Activated naive CD8-positive, alpha-beta T cell treated with anti-CD3 and anti-CD28 coated beads, Interleukin-2, amount 50 U/mL, for 24 hours (primary cell): ENCODE measurements at regions not wholly inside any gene's neighbourhood (a gene's known extent, or its start where the extent isn't known, plus 50 kb on each side); places are given as distances from the start of the nearest gene placed in this dataset.
"Not testable (repeated sequence)": the region's sequence is repeated elsewhere in the genome, so short reads cannot be mapped to it uniquely, and the experiment has no call there.

Experiments
- ATAC-seq: fragments of 150-1000 bp; cut with Tn5 transposase; one replicate; pipeline ENCODE4 v1.10.0; 2021
- DNase-seq: peaks from one replicate; pipeline ENCODE4 v3.0.0; 2021
- H3K27ac Mint-ChIP-seq: one replicate; pipeline ENCODE4 v1.8.0; 2021; ENCODE audit warnings: mild to moderate bottlenecking, mixed read lengths
- H3K27me3 Mint-ChIP-seq: one replicate; pipeline ENCODE4 v1.8.0; 2021; ENCODE audit warnings: mixed read lengths
- H3K36me3 Mint-ChIP-seq: one replicate; pipeline ENCODE4 v1.8.0; 2021; ENCODE audit warnings: low read depth, mixed read lengths
- H3K4me1 Mint-ChIP-seq: one replicate; pipeline ENCODE4 v1.8.0; 2021; ENCODE audit warnings: mixed read lengths
- H3K4me3 Mint-ChIP-seq: one replicate; pipeline ENCODE4 v1.8.0; 2021; ENCODE audit warnings: mild to moderate bottlenecking, moderate library complexity, mixed read lengths
- H3K9me3 Mint-ChIP-seq: one replicate; pipeline ENCODE4 v1.8.0; 2021; ENCODE audit warnings: mixed read lengths

DNA sequence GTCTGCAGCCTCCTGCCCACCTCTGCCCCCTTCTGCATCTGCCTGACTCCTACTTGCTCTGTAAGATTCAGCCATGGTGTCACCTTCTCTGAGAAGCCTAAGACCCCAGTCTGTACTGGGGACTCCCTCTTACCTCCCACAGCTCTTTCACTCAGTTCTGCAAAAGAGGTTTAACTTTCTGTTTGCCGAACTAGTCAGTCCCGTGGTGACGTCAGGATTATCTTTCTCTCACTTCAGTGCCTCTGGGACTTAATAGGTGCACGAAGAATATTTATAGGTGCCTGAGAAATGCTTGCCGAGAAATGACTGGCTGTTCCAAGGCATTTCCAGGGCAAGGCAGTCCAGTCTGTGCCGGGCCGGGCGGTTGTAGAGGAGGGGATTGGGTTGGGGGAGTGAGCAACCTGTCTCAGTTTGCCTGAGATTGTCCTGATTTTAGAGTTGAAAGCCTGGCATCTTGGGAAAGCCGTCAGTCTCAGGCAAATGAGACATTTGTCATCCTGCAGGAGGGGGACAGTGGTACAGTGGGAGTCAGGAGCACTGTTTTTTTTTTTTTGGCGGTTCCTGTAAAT, 227.5 kb upstream of the NPVF start:
- ATAC-seq = no peak
- H3K4me1 Mint-ChIP-seq = no peaks in the 10 kb centered on the region
- no peak overlapping the region for H3K27ac Mint-ChIP-seq
- H3K9me3 Mint-ChIP-seq = no peaks in the 10 kb centered on the region
- DNase-seq = no peak
- H3K27me3 Mint-ChIP-seq = peaks cover 8% of the 10 kb centered on the region
- no peaks in the 10 kb centered on the region for H3K36me3 Mint-ChIP-seq
- H3K4me3 Mint-ChIP-seq = no peak overlapping the region

DNA sequence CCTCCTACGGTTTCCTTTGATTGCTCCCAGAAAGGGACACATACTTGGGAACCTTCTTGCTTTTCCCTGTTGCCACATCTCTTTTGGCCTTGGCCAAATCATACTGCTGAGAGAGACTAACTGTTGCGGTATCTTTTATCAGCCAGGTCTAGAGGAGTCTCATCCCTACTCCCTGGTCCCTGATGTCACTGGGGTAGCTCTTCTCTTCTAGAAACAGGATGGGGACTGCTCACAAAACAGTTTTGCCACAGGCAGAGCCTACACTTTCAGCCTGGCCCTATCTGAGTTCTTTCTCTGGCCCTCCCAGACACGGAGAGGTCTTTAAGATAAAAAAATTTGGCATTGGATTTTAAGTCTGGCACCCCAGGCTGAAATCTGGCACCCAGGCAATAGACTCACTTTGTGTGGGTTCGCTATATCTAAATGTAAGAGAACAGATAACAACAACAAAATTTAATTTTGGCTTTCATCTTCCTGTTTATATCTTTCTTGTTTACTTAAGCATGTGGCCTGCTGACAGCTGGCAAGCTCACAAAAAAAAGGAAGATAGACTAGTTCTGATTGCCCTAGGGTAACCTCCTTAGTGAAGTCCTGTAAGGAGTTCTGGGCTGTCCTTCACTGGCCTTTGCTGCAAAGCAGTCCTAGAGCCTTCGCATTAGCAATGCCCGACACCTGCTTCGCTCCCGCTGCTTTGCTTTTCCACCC, 228.3 kb upstream of the NPVF start:
- no peaks in the 10 kb centered on the region for H3K9me3 Mint-ChIP-seq
- DNase-seq (no peak), ATAC-seq (no peak)
- no peak overlapping the region for H3K27ac Mint-ChIP-seq
- peaks cover 10% of the 10 kb centered on the region for H3K27me3 Mint-ChIP-seq
- no peak overlapping the region for H3K4me3 Mint-ChIP-seq
- H3K4me1 Mint-ChIP-seq = no peaks in the 10 kb centered on the region
- H3K36me3 Mint-ChIP-seq = no peaks in the 10 kb centered on the region

DNA sequence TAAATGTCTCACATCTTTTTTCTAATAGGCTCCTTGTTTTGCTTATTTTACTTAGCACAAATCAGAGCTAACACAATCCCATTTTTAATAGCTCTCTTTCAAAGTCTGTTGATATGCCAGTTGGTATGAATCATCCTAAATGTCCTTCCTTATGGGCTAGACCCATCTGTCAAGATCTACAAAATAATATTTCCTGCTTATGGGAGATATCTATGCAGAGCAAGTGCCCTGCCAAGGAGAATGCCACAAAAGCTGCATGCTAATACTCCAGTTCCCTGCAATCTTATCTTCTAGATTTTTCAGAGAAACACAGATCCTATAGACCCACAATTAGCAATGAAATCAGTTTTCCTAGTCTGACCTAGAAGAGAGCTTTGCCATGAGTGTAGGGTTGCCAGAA, 230.8 kb upstream of the NPVF start:
- H3K27me3 Mint-ChIP-seq = peaks cover 13% of the 10 kb centered on the region
- H3K36me3 Mint-ChIP-seq = no peaks in the 10 kb centered on the region
- no peak overlapping the region for H3K27ac Mint-ChIP-seq
- no peak for ATAC-seq
- no peak for DNase-seq
- H3K4me1 Mint-ChIP-seq = no peaks in the 10 kb centered on the region
- no peak overlapping the region for H3K4me3 Mint-ChIP-seq
- no peaks in the 10 kb centered on the region for H3K9me3 Mint-ChIP-seq

DNA sequence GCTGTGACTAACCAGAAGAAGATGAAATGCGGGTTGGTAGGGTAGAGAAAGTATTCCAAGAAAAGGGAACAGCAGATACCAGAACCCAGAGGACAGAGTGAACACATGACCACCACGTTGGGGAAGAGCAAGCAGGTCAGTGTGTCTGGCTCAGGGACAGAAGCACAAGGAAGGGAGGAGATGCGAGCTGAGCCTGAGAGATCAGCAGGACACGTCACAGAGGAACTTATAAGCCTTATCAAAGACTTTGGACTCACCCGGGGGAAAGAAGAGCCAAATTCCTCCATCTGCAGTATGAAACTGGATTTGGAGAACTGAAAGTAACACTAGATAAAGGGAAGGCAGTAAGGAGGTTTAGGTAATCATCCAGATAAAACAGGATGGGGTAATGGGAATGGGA, 232.1 kb upstream of the NPVF start:
- DNase-seq = no peak
- Mint-ChIP-seq H3K9me3 (no peaks in the 10 kb centered on the region), H3K27ac (no peak overlapping the region), H3K36me3 (no peaks in the 10 kb centered on the region), H3K4me1 (no peaks in the 10 kb centered on the region), H3K27me3 (peaks cover 13% of the 10 kb centered on the region), H3K4me3 (no peak overlapping the region)
- no peak for ATAC-seq

DNA sequence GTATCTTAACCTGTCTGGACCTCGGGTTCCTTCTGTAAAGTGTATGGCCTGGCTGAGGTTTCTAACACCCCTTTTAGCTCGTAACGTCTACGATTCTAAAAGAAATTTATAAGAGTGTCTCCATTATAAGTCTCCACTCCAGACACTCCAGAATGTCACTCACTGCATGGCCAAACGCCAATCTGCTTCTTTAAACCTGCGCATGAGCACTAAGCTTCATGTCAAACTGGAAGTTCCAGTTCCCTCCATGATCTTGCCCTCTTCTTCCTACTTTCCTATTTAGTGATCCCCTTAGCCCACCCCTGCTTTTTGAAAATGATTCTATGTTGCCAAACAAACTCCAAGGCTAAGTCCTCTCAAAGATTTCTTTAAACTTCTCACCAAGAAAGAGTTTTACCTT, 241.4 kb upstream of the NPVF start:
- ATAC-seq (no peak), DNase-seq (no peak)
- Mint-ChIP-seq H3K4me1 (no peaks in the 10 kb centered on the region), H3K36me3 (no peaks in the 10 kb centered on the region), H3K4me3 (no peak overlapping the region), H3K27ac (no peak overlapping the region), H3K9me3 (no peaks in the 10 kb centered on the region), H3K27me3 (peaks cover 3% of the 10 kb centered on the region)

DNA sequence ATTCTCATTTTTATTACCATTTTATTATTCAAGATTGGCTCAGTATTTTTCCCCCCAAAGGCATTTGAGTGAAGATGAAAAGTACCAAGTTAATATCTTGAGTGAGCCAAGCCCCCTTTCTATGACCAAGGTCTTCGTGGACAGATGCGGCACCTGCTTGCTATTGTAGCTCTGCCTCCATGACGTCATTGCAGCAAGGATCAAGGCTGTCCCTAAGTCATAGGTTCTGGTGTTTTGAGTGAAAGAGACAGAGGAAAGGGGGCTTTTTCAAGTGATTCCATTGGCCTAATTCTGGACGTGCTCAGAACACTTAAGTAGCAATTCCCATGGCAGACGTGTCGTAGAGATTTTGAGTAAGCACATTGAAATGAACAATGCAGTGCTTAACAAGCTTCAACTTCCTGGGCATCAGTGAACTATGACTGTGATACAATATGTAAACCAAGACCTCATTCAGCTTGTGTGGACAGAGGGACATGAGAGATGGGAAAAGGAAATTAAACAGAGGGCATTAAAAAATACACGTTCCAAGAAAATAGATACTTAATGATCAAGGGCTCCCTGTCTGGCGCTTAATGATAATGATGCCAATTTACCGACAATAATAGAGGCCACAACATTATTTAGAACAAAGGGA, 248.7 kb upstream of the NPVF start:
- H3K27ac Mint-ChIP-seq = no peak overlapping the region
- ATAC-seq = no peak
- peaks cover 6% of the 10 kb centered on the region for H3K27me3 Mint-ChIP-seq
- H3K4me1 Mint-ChIP-seq = no peaks in the 10 kb centered on the region
- no peak for DNase-seq
- no peaks in the 10 kb centered on the region for H3K9me3 Mint-ChIP-seq
- H3K36me3 Mint-ChIP-seq = no peaks in the 10 kb centered on the region
- H3K4me3 Mint-ChIP-seq = no peak overlapping the region

DNA sequence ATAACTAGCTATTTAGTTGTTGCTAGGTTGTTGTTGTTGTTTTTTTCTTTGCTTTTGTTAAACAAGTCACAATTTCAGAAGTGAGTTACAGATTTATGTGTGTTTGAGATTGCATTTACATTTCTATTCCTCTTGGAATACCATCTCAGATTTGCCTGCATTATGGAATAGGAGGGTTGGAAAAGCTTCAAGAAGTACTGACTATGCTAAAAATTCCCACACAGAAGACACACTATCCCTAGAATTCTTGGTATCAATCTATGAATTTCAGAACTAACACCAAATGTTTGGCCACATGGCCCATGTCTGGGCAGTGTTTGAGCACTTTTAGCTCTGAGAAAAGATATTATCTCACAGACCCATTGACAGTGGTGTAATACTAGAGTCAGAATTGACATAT, 249.9 kb upstream of the NPVF start:
- H3K4me1 Mint-ChIP-seq, H3K36me3 Mint-ChIP-seq, DNase-seq, ATAC-seq, H3K9me3 Mint-ChIP-seq, H3K27ac Mint-ChIP-seq, H3K4me3 Mint-ChIP-seq, H3K27me3 Mint-ChIP-seq: not testable (repeated sequence)

DNA sequence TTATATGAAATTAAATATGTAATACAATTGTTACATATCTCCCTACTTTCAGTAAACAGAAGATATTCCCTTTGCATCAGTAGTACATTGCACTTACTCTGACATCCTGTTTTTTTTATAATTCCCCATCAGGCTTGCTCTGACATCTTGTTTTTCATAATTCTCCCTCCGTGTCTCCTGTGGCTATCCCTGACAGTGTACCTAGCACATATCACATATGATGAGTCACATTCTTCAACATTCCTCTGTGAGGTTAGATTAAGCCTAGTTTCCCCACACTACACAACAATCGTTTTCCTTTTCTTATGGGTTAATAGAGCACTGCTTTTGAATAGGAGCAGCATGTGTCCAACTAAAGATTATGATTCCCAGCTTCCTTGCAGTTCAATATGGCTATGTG, 250.6 kb upstream of the NPVF start:
- no peak for ATAC-seq
- Mint-ChIP-seq H3K27me3 (peaks cover 9% of the 10 kb centered on the region), H3K27ac (no peak overlapping the region)

DNA sequence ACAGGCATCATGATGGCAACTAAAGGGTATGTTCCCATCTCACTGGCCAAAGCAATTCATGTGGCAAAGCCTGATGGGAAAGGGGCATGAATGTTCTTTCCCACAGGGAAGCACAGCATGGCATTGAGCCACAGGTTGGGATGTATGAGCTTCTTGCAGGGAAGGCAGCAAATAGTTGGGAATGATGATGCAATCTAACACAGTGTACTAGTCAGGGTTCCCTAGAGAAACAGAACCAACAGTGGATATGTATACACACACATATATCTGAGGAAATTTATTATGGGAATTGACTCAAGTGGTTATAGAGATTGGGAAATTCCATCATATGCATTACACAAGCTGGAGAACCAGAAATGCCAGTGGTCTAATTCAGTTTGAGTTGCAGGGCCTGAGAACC, 253.6 kb upstream of the NPVF start:
- H3K4me3 Mint-ChIP-seq = no peak overlapping the region
- DNase-seq (no peak), ATAC-seq (no peak)
- no peak overlapping the region for H3K27ac Mint-ChIP-seq
- H3K36me3 Mint-ChIP-seq = no peaks in the 10 kb centered on the region
- no peaks in the 10 kb centered on the region for H3K9me3 Mint-ChIP-seq
- H3K4me1 Mint-ChIP-seq = no peaks in the 10 kb centered on the region
- H3K27me3 Mint-ChIP-seq = peaks cover 8% of the 10 kb centered on the region

More for the DNA sequence above, 250.6 kb upstream of the NPVF start:
- Mint-ChIP-seq H3K4me3 (no peak overlapping the region), H3K4me1 (no peaks in the 10 kb centered on the region), H3K9me3 (no peaks in the 10 kb centered on the region), H3K36me3 (no peaks in the 10 kb centered on the region)
- DNase-seq = no peak

DNA sequence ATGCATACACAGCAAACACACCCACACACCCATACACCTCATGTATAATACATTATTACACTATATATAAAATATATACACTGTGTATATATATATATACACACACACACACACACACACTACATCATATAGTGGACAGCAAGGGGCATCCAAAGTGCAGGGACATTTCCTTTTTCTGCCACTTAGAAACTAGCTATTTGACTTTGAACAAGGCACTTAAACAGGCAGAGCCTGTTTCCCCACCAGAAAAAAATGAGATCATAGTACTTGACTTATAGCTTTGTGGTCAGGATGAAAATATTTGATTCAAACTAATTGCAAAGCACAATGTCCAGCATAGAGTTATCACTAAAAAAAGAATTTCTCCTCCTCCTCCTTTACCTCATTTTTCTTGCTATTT, 254.3 kb upstream of the NPVF start:
- H3K27me3 Mint-ChIP-seq = peaks cover 6% of the 10 kb centered on the region
- no peak for ATAC-seq

DNA sequence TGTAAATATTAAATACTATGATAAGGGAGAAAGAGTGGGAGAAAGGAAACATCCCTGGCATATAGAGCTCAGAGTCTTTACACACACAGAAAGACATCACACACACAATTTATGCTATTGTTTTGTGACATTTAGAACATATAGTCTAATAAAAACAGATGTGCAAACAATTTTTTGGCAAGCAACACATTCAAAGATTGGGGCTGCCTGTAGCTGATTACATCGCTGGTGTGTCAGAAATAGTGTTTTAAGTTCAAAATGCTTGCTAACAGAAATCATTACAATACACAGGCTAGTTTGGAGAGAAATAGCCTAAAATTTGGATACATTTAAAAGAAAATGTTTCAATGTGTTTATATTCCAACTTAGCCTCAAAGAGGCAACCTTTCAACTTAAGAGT, 256.7 kb upstream of the NPVF start:
- Mint-ChIP-seq H3K4me1 (no peaks in the 10 kb centered on the region), H3K36me3 (no peaks in the 10 kb centered on the region), H3K9me3 (no peaks in the 10 kb centered on the region), H3K27me3 (peaks cover 6% of the 10 kb centered on the region), H3K27ac (no peak overlapping the region), H3K4me3 (no peak overlapping the region)
- no peak for DNase-seq
- no peak for ATAC-seq

More for the DNA sequence above, 254.3 kb upstream of the NPVF start:
- Mint-ChIP-seq H3K4me3 (no peak overlapping the region), H3K9me3 (no peaks in the 10 kb centered on the region), H3K27ac (no peak overlapping the region), H3K4me1 (no peaks in the 10 kb centered on the region), H3K36me3 (no peaks in the 10 kb centered on the region)
- DNase-seq = no peak

DNA sequence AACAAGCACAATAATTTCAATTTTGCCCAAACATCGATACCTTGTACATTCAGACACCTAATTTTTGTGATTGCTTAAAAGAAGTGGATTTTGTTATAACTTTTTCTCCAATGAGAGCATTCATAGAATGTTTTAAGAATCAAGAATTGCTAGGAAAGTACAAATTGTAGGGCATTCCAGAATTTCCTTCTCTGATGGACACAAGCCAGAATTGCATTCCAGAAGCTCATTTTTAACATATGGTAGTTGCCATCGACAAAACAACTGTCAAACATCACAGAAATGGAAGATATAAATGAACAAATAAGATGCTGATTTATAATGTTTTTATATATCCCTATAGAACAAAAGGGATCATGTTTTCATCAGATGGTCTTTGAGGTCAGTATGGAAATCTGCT, 258.4 kb upstream of the NPVF start:
- no peak for ATAC-seq
- Mint-ChIP-seq H3K27me3 (peaks cover 6% of the 10 kb centered on the region), H3K9me3 (no peaks in the 10 kb centered on the region), H3K36me3 (no peaks in the 10 kb centered on the region), H3K4me3 (no peak overlapping the region), H3K4me1 (no peaks in the 10 kb centered on the region), H3K27ac (no peak overlapping the region)
- no peak for DNase-seq

DNA sequence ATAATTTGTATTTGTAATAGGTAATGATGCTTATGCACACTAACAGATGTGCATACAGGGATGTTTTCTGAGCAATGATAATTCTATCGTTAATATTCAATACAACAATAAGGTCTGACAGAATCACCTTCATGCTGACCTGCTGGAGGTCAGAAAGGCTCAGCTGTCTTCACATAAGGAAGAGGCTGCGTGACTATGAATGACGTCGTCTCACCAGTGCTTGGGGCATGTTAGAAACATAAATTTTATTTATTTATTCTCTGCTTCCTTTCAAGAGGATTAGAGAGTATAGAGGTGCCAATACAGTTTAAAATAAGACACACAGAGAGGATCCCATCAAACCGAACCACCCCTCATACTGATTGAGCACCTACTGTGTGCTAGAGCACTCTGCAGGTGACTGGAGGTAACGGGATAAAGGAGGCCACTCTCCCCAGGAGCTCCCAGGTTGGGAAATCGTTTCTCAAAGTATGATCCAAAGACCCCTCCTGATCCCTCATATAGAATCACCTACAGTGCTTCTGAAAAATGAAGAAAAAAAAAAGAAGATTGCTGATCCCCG, 265.6 kb upstream of the NPVF start:
- ATAC-seq = no peak
- no peak overlapping the region for H3K4me3 Mint-ChIP-seq
- peaks cover 8% of the 10 kb centered on the region for H3K4me1 Mint-ChIP-seq
- no peaks in the 10 kb centered on the region for H3K27me3 Mint-ChIP-seq
- no peaks in the 10 kb centered on the region for H3K36me3 Mint-ChIP-seq
- no peak for DNase-seq
- no peak overlapping the region for H3K27ac Mint-ChIP-seq
- no peaks in the 10 kb centered on the region for H3K9me3 Mint-ChIP-seq

DNA sequence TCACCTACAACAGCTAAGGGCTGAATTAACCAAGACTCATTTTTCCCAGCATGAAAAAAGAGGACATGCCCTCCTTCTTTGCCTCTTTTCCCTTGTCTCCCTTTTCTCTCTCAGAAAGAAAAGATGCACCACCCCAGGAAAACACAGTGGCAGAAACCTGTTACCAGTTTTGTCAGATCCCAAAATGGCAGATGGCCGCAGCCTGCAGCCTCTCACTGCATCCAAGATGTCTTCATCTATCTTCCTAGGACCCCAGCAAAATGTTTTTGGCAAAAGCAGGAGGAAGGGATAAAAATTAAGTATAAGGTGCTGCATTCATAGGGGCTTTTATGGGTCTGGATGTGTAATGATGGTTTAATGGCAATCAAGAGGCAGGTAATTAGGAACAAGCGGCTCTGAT, 266.6 kb upstream of the NPVF start:
- Mint-ChIP-seq H3K27me3 (no peaks in the 10 kb centered on the region), H3K4me1 (peaks cover 8% of the 10 kb centered on the region), H3K9me3 (no peaks in the 10 kb centered on the region), H3K36me3 (no peaks in the 10 kb centered on the region), H3K4me3 (no peak overlapping the region), H3K27ac (no peak overlapping the region)
- ATAC-seq (no peak), DNase-seq (no peak)
